GM23338 (cell line): ENCODE measurements at regions not wholly inside any gene's neighbourhood (a gene's known extent, or its start where the extent isn't known, plus 50 kb on each side); places are given as distances from the start of the nearest gene placed in this dataset.

Source experiments
- ATAC-seq: fragments of 200-7000 bp; cut with Tn5 transposase; 3 replicates; pipeline ENCODE4 v1.9.1; 2020
- DNase-seq: peaks from one replicate; pipeline ENCODE4 v3.0.0-alpha.2; 2015; ENCODE audit warnings: low spot score
- H2AFZ ChIP-seq: fragments of 200-600 bp; sonication (generic); 2 replicates; pipeline ENCODE4 v1.8.0; 2016; ENCODE audit warnings: antibody characterized with exemption, mild to moderate bottlenecking, moderate library complexity
- H3F3A ChIP-seq: fragments of 200-600 bp; sonication (generic); replicated peaks from 2 replicates; pipeline ENCODE4 v1.8.0; 2017; ENCODE audit warnings: antibody characterized with exemption, mixed run types, low read depth
- H3K27ac ChIP-seq: fragments of 200-600 bp; sonication (generic); 2 replicates; pipeline ENCODE4 v1.6.1; 2016; ENCODE audit warnings: low read depth
- H3K27me3 ChIP-seq: fragments of 200-600 bp; sonication (generic); 2 replicates; pipeline ENCODE4 v1.8.0; 2016; ENCODE audit warnings: mild to moderate bottlenecking, mixed run types, moderate library complexity; ENCODE audit not compliant: insufficient read depth
- H3K36me3 ChIP-seq: fragments of 200-600 bp; sonication (generic); 2 replicates; pipeline ENCODE4 v1.8.0; 2016; ENCODE audit warnings: mild to moderate bottlenecking; ENCODE audit not compliant: insufficient read depth
- H3K4me1 ChIP-seq: fragments of 200-600 bp; sonication (generic); 2 replicates; pipeline ENCODE4 v1.8.0; 2016; ENCODE audit warnings: mild to moderate bottlenecking, moderate library complexity; ENCODE audit not compliant: insufficient read depth
- H3K4me2 ChIP-seq: fragments of 200-600 bp; sonication (generic); 2 replicates; pipeline ENCODE4 v1.7.1; 2017; ENCODE audit warnings: mixed run types
- H3K4me3 ChIP-seq: fragments of 200-600 bp; sonication (generic); 2 replicates; pipeline ENCODE4 v1.6.1; 2016; ENCODE audit warnings: mixed run types
- H3K79me2 ChIP-seq: fragments of 200-600 bp; sonication (generic); replicated peaks from 2 replicates; pipeline ENCODE4 v1.8.0; 2017; ENCODE audit warnings: mild to moderate bottlenecking; ENCODE audit not compliant: insufficient read depth
- H3K9me2 ChIP-seq: fragments of 200-600 bp; sonication (generic); 2 replicates; pipeline ENCODE4 v1.8.0; 2017; ENCODE audit not compliant: insufficient read depth
- H4K20me1 ChIP-seq: fragments of 200-600 bp; sonication (generic); replicated peaks from 2 replicates; pipeline ENCODE4 v1.8.0; 2017; ENCODE audit warnings: mild to moderate bottlenecking; ENCODE audit not compliant: insufficient read depth
- H3K27ac Mint-ChIP-seq: 2 replicates; pipeline ENCODE4 v1.8.0; 2020; ENCODE audit warnings: inconsistent platforms, mild to moderate bottlenecking, moderate library complexity, mixed read lengths
- H3K27me3 Mint-ChIP-seq: 3 replicates; pipeline ENCODE4 v1.8.0; 2022; ENCODE audit warnings: low read depth, mild to moderate bottlenecking, moderate library complexity, mixed read lengths, inconsistent platforms; ENCODE audit not compliant: insufficient read depth, poor library complexity
- H3K36me3 Mint-ChIP-seq: 3 replicates; pipeline ENCODE4 v1.8.0; 2021; ENCODE audit warnings: low read depth, mild to moderate bottlenecking, inconsistent platforms, moderate library complexity, mixed read lengths
- H3K4me1 Mint-ChIP-seq: 3 replicates; pipeline ENCODE4 v1.8.0; 2020; ENCODE audit warnings: mild to moderate bottlenecking, inconsistent platforms, mixed read lengths
- H3K4me3 Mint-ChIP-seq: 3 replicates; pipeline ENCODE4 v1.8.0; 2021; ENCODE audit warnings: moderate library complexity, mild to moderate bottlenecking, inconsistent platforms, mixed read lengths
- H3K9me3 Mint-ChIP-seq: 3 replicates; pipeline ENCODE4 v1.8.0; 2020; ENCODE audit warnings: moderate library complexity, mild to moderate bottlenecking, inconsistent platforms, mixed read lengths
- CTCF ChIP-seq, 2 experiments: fragments of 200-600 bp in 1 of 2; sonication (generic) in 1 of 2; conservative IDR thresholded peaks; 2 replicates each; pipeline versions ENCODE4 v1.5.1 to v1.6.1; 2016 to 2017; ENCODE audit warnings: antibody characterized with exemption in 2 of 2, low read depth in 2 of 2, mild to moderate bottlenecking in 2 of 2, moderate library complexity in 1 of 2
- JUNB ChIP-seq: IDR thresholded peaks from one replicate; pipeline ENCODE4 v1.6.1; 2016; ENCODE audit warnings: antibody characterized with exemption; ENCODE audit not compliant: unreplicated experiment
- POLR2AphosphoS5 ChIP-seq: IDR thresholded peaks from 2 replicates; pipeline ENCODE4 v1.6.1; 2016; ENCODE audit warnings: antibody characterized with exemption, low read depth
- ZNF331 ChIP-seq: fragments of 250-450 bp; sonication (Bioruptor Pico); IDR thresholded peaks from 2 replicates; pipeline ENCODE4 v1.5.0; 2020; ENCODE audit warnings: low read depth, mild to moderate bottlenecking, moderate library complexity
- TF ChIP-seq, protein P1 (sequence below): IDR thresholded peaks from 2 replicates; pipeline ENCODE4 v1.6.1; 2016; ENCODE audit warnings: antibody characterized with exemption

DNA sequence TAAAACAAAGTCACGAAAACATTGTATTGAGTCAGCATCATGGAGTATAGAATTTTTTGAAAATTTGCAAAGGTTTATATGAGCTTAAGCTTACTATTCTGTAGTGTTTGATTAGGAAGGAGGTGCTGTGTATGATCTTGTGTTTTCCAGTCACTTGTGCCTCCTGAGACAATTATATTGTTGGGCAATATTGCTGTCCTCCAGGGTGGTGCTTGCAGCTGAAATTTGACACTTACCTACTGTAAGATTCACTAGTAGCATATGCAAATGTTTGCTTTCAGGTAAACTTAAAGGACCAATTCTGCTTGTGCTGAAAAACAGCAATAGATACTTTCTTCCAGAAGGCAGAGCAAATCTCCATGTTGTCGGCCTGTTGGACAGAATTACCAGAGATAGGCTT lies 268.0 kb downstream of the TGFB2 start (continued):
- no peak for TF ChIP-seq CTCF (conservative IDR thresholded peaks at IDR 0.05; ENCODE audit: low read depth in 2 of 2)
- TF ChIP-seq, protein P1, sequence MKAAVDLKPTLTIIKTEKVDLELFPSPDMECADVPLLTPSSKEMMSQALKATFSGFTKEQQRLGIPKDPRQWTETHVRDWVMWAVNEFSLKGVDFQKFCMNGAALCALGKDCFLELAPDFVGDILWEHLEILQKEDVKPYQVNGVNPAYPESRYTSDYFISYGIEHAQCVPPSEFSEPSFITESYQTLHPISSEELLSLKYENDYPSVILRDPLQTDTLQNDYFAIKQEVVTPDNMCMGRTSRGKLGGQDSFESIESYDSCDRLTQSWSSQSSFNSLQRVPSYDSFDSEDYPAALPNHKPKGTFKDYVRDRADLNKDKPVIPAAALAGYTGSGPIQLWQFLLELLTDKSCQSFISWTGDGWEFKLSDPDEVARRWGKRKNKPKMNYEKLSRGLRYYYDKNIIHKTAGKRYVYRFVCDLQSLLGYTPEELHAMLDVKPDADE, result no peak

DNA sequence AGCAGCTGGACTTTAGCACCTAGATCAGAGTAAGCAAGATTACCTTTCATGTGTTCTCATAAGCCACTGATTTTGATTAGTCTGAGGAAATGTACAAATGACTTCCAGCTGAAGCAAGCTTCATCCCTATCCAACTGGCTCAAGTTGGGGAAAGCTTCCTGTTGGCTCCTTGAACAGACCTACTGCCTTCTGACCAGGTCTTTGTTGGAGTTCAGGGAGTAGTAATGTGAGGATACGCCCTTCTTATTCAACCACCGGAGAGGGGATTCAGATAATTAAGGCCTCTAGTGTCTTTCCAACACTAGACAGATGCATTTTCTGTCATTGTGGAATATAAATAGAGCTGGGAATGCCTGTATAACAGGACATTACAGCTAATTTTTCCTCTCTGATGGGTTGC lies 268.9 kb downstream of the TGFB2 start:
- Mint-ChIP-seq H3K9me3 (peaks cover 4% of the 10 kb centered on the region; the same call in 1 of the 3 replicates), H3K36me3 (no peaks in the 10 kb centered on the region), H3K27ac (no peak overlapping the region), H3K4me1 (peaks cover 22% of the 10 kb centered on the region), H3K4me3 (no peak overlapping the region), H3K27me3 (no peaks in the 10 kb centered on the region)
- no peaks in the 10 kb centered on the region for H4K20me1 ChIP-seq
- TF ChIP-seq, protein P1, result no peak
- no peak for TF ChIP-seq JUNB
- no peak for TF ChIP-seq ZNF331 (CRISPR knock-in tag)
- TF ChIP-seq POLR2AphosphoS5, result no peak
- H3K9me2 ChIP-seq, result peaks cover 14% of the 10 kb centered on the region
- H3K27me3 ChIP-seq, result no peaks in the 10 kb centered on the region
- DNase-seq, result no peak
- peak overlapping the region; percentile 23; the same call in 1 of the 2 replicates for H2AFZ ChIP-seq
- no peaks in the 10 kb centered on the region for H3F3A ChIP-seq
- H3K4me2 ChIP-seq, result peak overlapping the region; percentile 31; the same call in 1 of the 2 replicates
- H3K27ac ChIP-seq, result no peak overlapping the region
- no peaks in the 10 kb centered on the region for H3K79me2 ChIP-seq
- no peak for ATAC-seq
- peaks cover 6% of the 10 kb centered on the region; the same call in 1 of the 2 replicates for H3K36me3 ChIP-seq
- H3K4me3 ChIP-seq, result no peak overlapping the region
- H3K4me1 ChIP-seq, result peaks cover 28% of the 10 kb centered on the region

GRCh38 chr1:218616681-218617080 lies 271.5 kb downstream of the TGFB2 start:
- peaks cover 4% of the 10 kb centered on the region; the same call in 1 of the 3 replicates for H3K9me3 Mint-ChIP-seq
- no peak overlapping the region for H3K4me3 Mint-ChIP-seq
- ATAC-seq (no peak), DNase-seq (no peak)
- Histone ChIP-seq H3K27ac (no peak overlapping the region), H4K20me1 (no peaks in the 10 kb centered on the region), H3K9me2 (peaks cover 11% of the 10 kb centered on the region), H3F3A (no peaks in the 10 kb centered on the region), H3K4me2 (no peak overlapping the region), H2AFZ (no peak overlapping the region), H3K4me3 (no peak overlapping the region), H3K36me3 (peaks cover 6% of the 10 kb centered on the region; the same call in 1 of the 2 replicates), H3K4me1 (peaks cover 20% of the 10 kb centered on the region), H3K79me2 (no peaks in the 10 kb centered on the region), H3K27me3 (no peaks in the 10 kb centered on the region)
- H3K27ac Mint-ChIP-seq, result no peak overlapping the region
- no peaks in the 10 kb centered on the region for H3K36me3 Mint-ChIP-seq
- no peak for TF ChIP-seq ZNF331 (CRISPR knock-in tag)
- no peaks in the 10 kb centered on the region for H3K27me3 Mint-ChIP-seq
- peaks cover 20% of the 10 kb centered on the region for H3K4me1 Mint-ChIP-seq
